ENCODE measurements at regions not wholly inside any gene's neighbourhood (a gene's known extent, or its start where the extent isn't known, plus 50 kb on each side); places are given as distances from the start of the nearest gene placed in this dataset.

DNA sequence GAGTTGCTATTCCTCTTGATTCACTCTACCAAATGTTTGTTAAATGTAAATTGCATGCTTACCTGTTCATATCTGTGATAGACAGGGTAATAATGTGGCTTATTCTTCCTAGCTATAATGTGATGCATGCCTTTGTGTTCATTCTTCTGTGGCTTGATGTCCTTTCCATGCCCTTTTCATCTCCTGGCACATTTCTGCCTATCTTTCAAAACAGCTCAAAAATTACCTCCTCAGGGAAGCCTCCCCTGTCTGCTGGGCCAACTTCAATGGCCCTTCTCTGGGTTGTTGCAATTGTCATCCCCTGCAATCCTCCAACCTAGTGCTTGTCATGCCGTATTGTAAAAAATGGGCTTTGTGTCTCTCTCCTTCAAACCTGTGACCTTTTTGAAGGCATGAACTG lies 52.8 kb upstream of the LHCGR start:
- no peak for TF ChIP-seq POLR2AphosphoS5 (IDR thresholded peaks at IDR 0.05)
- TF ChIP-seq, protein P1, sequence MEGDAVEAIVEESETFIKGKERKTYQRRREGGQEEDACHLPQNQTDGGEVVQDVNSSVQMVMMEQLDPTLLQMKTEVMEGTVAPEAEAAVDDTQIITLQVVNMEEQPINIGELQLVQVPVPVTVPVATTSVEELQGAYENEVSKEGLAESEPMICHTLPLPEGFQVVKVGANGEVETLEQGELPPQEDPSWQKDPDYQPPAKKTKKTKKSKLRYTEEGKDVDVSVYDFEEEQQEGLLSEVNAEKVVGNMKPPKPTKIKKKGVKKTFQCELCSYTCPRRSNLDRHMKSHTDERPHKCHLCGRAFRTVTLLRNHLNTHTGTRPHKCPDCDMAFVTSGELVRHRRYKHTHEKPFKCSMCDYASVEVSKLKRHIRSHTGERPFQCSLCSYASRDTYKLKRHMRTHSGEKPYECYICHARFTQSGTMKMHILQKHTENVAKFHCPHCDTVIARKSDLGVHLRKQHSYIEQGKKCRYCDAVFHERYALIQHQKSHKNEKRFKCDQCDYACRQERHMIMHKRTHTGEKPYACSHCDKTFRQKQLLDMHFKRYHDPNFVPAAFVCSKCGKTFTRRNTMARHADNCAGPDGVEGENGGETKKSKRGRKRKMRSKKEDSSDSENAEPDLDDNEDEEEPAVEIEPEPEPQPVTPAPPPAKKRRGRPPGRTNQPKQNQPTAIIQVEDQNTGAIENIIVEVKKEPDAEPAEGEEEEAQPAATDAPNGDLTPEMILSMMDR (IDR thresholded peaks at IDR 0.05) = no peak

All from stomach (tissue), 4 donors.